CD4-positive, alpha-beta T cell (primary cell): ENCODE measurements at regions not wholly inside any gene's neighbourhood (a gene's known extent, or its start where the extent isn't known, plus 50 kb on each side); places are given as distances from the start of the nearest gene placed in this dataset.
"Not testable (repeated sequence)": the region's sequence is repeated elsewhere in the genome, so short reads cannot be mapped to it uniquely, and the experiment has no call there.

Source experiments
- ATAC-seq: fragments of 200-7000 bp; cut with Tn5 transposase; one replicate; pipeline ENCODE4 v1.10.0; 2022; ENCODE audit warnings: mild to moderate bottlenecking; ENCODE audit not compliant: poor library complexity
- CTCF ChIA-PET: fragments of 350-600 bp; sonication (Branson Sonifier 250); formaldehyde crosslinking; loops from one replicate; lab custom pipeline; 2021; ENCODE audit warnings: antibody characterized with exemption, inconsistent platforms; lab: Charles Lee
- POLR2A ChIA-PET: fragments of 350-600 bp; sonication (Branson Sonifier 250); formaldehyde crosslinking; loops from one replicate; lab custom pipeline; 2021; ENCODE audit warnings: antibody characterized with exemption, inconsistent platforms; lab: Charles Lee
- DNase-seq, 14 experiments: peaks; one replicate each; pipeline ENCODE4 v3.0.0-alpha.2; 2013 to 2020; ENCODE audit warnings: mixed read lengths in 2 of 14
- H3K27ac ChIP-seq, 2 donors: one replicate each; pipeline versions ENCODE4 v1.5.1 to v1.7.0; 2013; ENCODE audit warnings: low read length in 2 of 2, low read depth in 1 of 2, mild to moderate bottlenecking in 1 of 2
- H3K27me3 ChIP-seq, 2 experiments: 1 replicate in 1 of 2; 2 replicates in 1 of 2; pipeline versions ENCODE4 v1.6.1 to v1.7.0; 2013; ENCODE audit warnings: low read length in 2 of 2, control low read depth in 1 of 2, mild to moderate bottlenecking in 1 of 2, moderate library complexity in 1 of 2; ENCODE audit not compliant: insufficient read depth in 2 of 2, control insufficient read depth in 1 of 2
- H3K36me3 ChIP-seq: one replicate; pipeline ENCODE4 v1.6.1; 2013; ENCODE audit warnings: low read length, control low read depth; ENCODE audit not compliant: insufficient read depth
- H3K4me1 ChIP-seq: one replicate; pipeline ENCODE4 v1.6.1; 2013; ENCODE audit warnings: low read length, control low read depth; ENCODE audit not compliant: insufficient read depth
- H3K4me3 ChIP-seq: one replicate; pipeline ENCODE4 v1.5.1; 2013; ENCODE audit warnings: mild to moderate bottlenecking, low read length, moderate library complexity
- H3K9me3 ChIP-seq, 2 experiments: 1 replicate in 1 of 2; 2 replicates in 1 of 2; pipeline versions ENCODE4 v1.6.1 to v1.7.0; 2013; ENCODE audit warnings: low read length in 2 of 2, mild to moderate bottlenecking in 2 of 2, control low read depth in 1 of 2, moderate library complexity in 1 of 2; ENCODE audit not compliant: control insufficient read depth in 1 of 2, insufficient read depth in 1 of 2
- H3K27ac Mint-ChIP-seq: one replicate; pipeline ENCODE4 v1.8.0; 2020; ENCODE audit warnings: mixed read lengths
- H3K27me3 Mint-ChIP-seq: one replicate; pipeline ENCODE4 v1.8.0; 2021; ENCODE audit warnings: mixed read lengths
- H3K36me3 Mint-ChIP-seq: one replicate; pipeline ENCODE4 v1.8.0; 2021; ENCODE audit warnings: low read depth, mixed read lengths
- H3K4me1 Mint-ChIP-seq: one replicate; pipeline ENCODE4 v1.8.0; 2021; ENCODE audit warnings: low read depth, mixed read lengths
- H3K4me3 Mint-ChIP-seq: one replicate; pipeline ENCODE4 v1.8.0; 2020; ENCODE audit warnings: mild to moderate bottlenecking, mixed read lengths
- H3K9me3 Mint-ChIP-seq: one replicate; pipeline ENCODE4 v1.8.0; 2020; ENCODE audit warnings: mixed read lengths
- CTCF ChIP-seq: fragments of 200-600 bp; IDR thresholded peaks from one replicate; pipeline ENCODE4 v1.8.0; 2022; ENCODE audit warnings: antibody characterized with exemption, mild to moderate bottlenecking
- intact Hi-C, 2 experiments: fragments of 100-400 bp; cut with DNase I in 1 of 2; cut with micrococcal nuclease in 1 of 2; formaldehyde crosslinking; loops; one replicate each; pipeline versions ENCODE4 v1.15.1 to v1.9.0; 2023 to 2025; cut with DNase I, micrococcal nuclease

- ATAC-seq (no peak), DNase-seq (no peak)
- Mint-ChIP-seq H3K9me3 (no peaks in the 10 kb centered on the region), H3K36me3 (no peaks in the 10 kb centered on the region), H3K27ac (no peak overlapping the region), H3K4me3 (no peak overlapping the region), H3K27me3 (no peaks in the 10 kb centered on the region), H3K4me1 (no peaks in the 10 kb centered on the region)
- CTCF ChIA-PET: no interaction called here
- no peaks in the 10 kb centered on the region for H3K9me3 ChIP-seq
- no peak for TF ChIP-seq CTCF
- POLR2A ChIA-PET: no interaction called here
- no peak overlapping the region for H3K27ac ChIP-seq
- H3K27me3 ChIP-seq: no peaks in the 10 kb centered on the region
- H3K4me1 ChIP-seq: no peaks in the 10 kb centered on the region
- H3K36me3 ChIP-seq: no peaks in the 10 kb centered on the region
- no peak overlapping the region for H3K4me3 ChIP-seq
- intact Hi-C loops: no loop called here
Observed at GRCh38 chrY:15871570-15871969, 1347.2 kb downstream of the NLGN4Y start.

GRCh38 chrY:15875881-15876280 is 1351.6 kb downstream of the NLGN4Y start:
- H3K9me3 Mint-ChIP-seq, H3K27ac ChIP-seq, H3K4me1 ChIP-seq, DNase-seq, H3K4me3 ChIP-seq, H3K9me3 ChIP-seq, ATAC-seq, CTCF ChIA-PET, H3K4me3 Mint-ChIP-seq, H3K27ac Mint-ChIP-seq, H3K4me1 Mint-ChIP-seq, H3K27me3 Mint-ChIP-seq, H3K36me3 ChIP-seq, intact Hi-C loops, POLR2A ChIA-PET, H3K27me3 ChIP-seq, H3K36me3 Mint-ChIP-seq: not testable (repeated sequence)

GRCh38 chrY:15903524-15903923 is 1379.2 kb downstream of the NLGN4Y start:
- H3K9me3 Mint-ChIP-seq, POLR2A ChIA-PET, H3K36me3 ChIP-seq, H3K27ac ChIP-seq, H3K27me3 Mint-ChIP-seq, H3K36me3 Mint-ChIP-seq, CTCF ChIA-PET, H3K27ac Mint-ChIP-seq, ATAC-seq, H3K4me1 ChIP-seq, H3K9me3 ChIP-seq, intact Hi-C loops, H3K4me1 Mint-ChIP-seq, H3K27me3 ChIP-seq, DNase-seq, H3K4me3 ChIP-seq, H3K4me3 Mint-ChIP-seq: not testable (repeated sequence)

- POLR2A ChIA-PET: no interaction called here
- H3K27me3 ChIP-seq: no peaks in the 10 kb centered on the region
- Mint-ChIP-seq H3K4me3 (no peak overlapping the region), H3K27me3 (no peaks in the 10 kb centered on the region), H3K36me3 (no peaks in the 10 kb centered on the region), H3K9me3 (no peaks in the 10 kb centered on the region), H3K27ac (no peak overlapping the region), H3K4me1 (no peaks in the 10 kb centered on the region)
- no peak overlapping the region for H3K27ac ChIP-seq
- DNase-seq: no peak
- intact Hi-C loops: no loop called here
- H3K4me1 ChIP-seq: no peaks in the 10 kb centered on the region
- no peaks in the 10 kb centered on the region for H3K9me3 ChIP-seq
- H3K36me3 ChIP-seq: no peaks in the 10 kb centered on the region
- no peak overlapping the region for H3K4me3 ChIP-seq
- CTCF ChIA-PET: no interaction called here
- no peak for TF ChIP-seq CTCF
- ATAC-seq: no peak
Observed at GRCh38 chrY:15905557-15905956, 1381.2 kb downstream of the NLGN4Y start.
